CD4-positive, alpha-beta T cell (primary cell): ENCODE measurements at regions not wholly inside any gene's neighbourhood (a gene's known extent, or its start where the extent isn't known, plus 50 kb on each side); places are given as distances from the start of the nearest gene placed in this dataset.

Source experiments
- ATAC-seq: fragments of 200-7000 bp; cut with Tn5 transposase; one replicate; pipeline ENCODE4 v1.10.0; 2022; ENCODE audit warnings: mild to moderate bottlenecking; ENCODE audit not compliant: poor library complexity
- CTCF ChIA-PET: fragments of 350-600 bp; sonication (Branson Sonifier 250); formaldehyde crosslinking; loops from one replicate; lab custom pipeline; 2021; ENCODE audit warnings: antibody characterized with exemption, inconsistent platforms; lab: Charles Lee
- POLR2A ChIA-PET: fragments of 350-600 bp; sonication (Branson Sonifier 250); formaldehyde crosslinking; loops from one replicate; lab custom pipeline; 2021; ENCODE audit warnings: antibody characterized with exemption, inconsistent platforms; lab: Charles Lee
- DNase-seq, 14 experiments: peaks; one replicate each; pipeline ENCODE4 v3.0.0-alpha.2; 2013 to 2020; ENCODE audit warnings: mixed read lengths in 2 of 14
- H3K27ac ChIP-seq, 2 donors: one replicate each; pipeline versions ENCODE4 v1.5.1 to v1.7.0; 2013; ENCODE audit warnings: low read length in 2 of 2, low read depth in 1 of 2, mild to moderate bottlenecking in 1 of 2
- H3K27me3 ChIP-seq, 2 experiments: 1 replicate in 1 of 2; 2 replicates in 1 of 2; pipeline versions ENCODE4 v1.6.1 to v1.7.0; 2013; ENCODE audit warnings: low read length in 2 of 2, control low read depth in 1 of 2, mild to moderate bottlenecking in 1 of 2, moderate library complexity in 1 of 2; ENCODE audit not compliant: insufficient read depth in 2 of 2, control insufficient read depth in 1 of 2
- H3K36me3 ChIP-seq: one replicate; pipeline ENCODE4 v1.6.1; 2013; ENCODE audit warnings: low read length, control low read depth; ENCODE audit not compliant: insufficient read depth
- H3K4me1 ChIP-seq: one replicate; pipeline ENCODE4 v1.6.1; 2013; ENCODE audit warnings: low read length, control low read depth; ENCODE audit not compliant: insufficient read depth
- H3K4me3 ChIP-seq: one replicate; pipeline ENCODE4 v1.5.1; 2013; ENCODE audit warnings: mild to moderate bottlenecking, low read length, moderate library complexity
- H3K9me3 ChIP-seq, 2 experiments: 1 replicate in 1 of 2; 2 replicates in 1 of 2; pipeline versions ENCODE4 v1.6.1 to v1.7.0; 2013; ENCODE audit warnings: low read length in 2 of 2, mild to moderate bottlenecking in 2 of 2, control low read depth in 1 of 2, moderate library complexity in 1 of 2; ENCODE audit not compliant: control insufficient read depth in 1 of 2, insufficient read depth in 1 of 2
- H3K27ac Mint-ChIP-seq: one replicate; pipeline ENCODE4 v1.8.0; 2020; ENCODE audit warnings: mixed read lengths
- H3K27me3 Mint-ChIP-seq: one replicate; pipeline ENCODE4 v1.8.0; 2021; ENCODE audit warnings: mixed read lengths
- H3K36me3 Mint-ChIP-seq: one replicate; pipeline ENCODE4 v1.8.0; 2021; ENCODE audit warnings: low read depth, mixed read lengths
- H3K4me1 Mint-ChIP-seq: one replicate; pipeline ENCODE4 v1.8.0; 2021; ENCODE audit warnings: low read depth, mixed read lengths
- H3K4me3 Mint-ChIP-seq: one replicate; pipeline ENCODE4 v1.8.0; 2020; ENCODE audit warnings: mild to moderate bottlenecking, mixed read lengths
- H3K9me3 Mint-ChIP-seq: one replicate; pipeline ENCODE4 v1.8.0; 2020; ENCODE audit warnings: mixed read lengths
- CTCF ChIP-seq: fragments of 200-600 bp; IDR thresholded peaks from one replicate; pipeline ENCODE4 v1.8.0; 2022; ENCODE audit warnings: antibody characterized with exemption, mild to moderate bottlenecking
- intact Hi-C, 2 experiments: fragments of 100-400 bp; cut with DNase I in 1 of 2; cut with micrococcal nuclease in 1 of 2; formaldehyde crosslinking; loops; one replicate each; pipeline versions ENCODE4 v1.15.1 to v1.9.0; 2023 to 2025; cut with DNase I, micrococcal nuclease

GRCh38 chr4:127250577-127250976 lies 382.2 kb upstream of the INTU start:
- no peak overlapping the region for H3K4me3 ChIP-seq
- Mint-ChIP-seq H3K27me3 (no peaks in the 10 kb centered on the region), H3K9me3 (peaks cover 4% of the 10 kb centered on the region), H3K4me1 (no peaks in the 10 kb centered on the region), H3K4me3 (no peak overlapping the region), H3K36me3 (no peaks in the 10 kb centered on the region), H3K27ac (no peak overlapping the region)
- intact Hi-C loops = no loop called here
- DNase-seq (no peak), ATAC-seq (no peak)
- H3K4me1 ChIP-seq = no peaks in the 10 kb centered on the region
- no peak overlapping the region for H3K27ac ChIP-seq
- no peak for TF ChIP-seq CTCF
- no peaks in the 10 kb centered on the region for H3K27me3 ChIP-seq
- peaks cover 0 to 5% of the 10 kb centered on the region in 2 experiments for H3K9me3 ChIP-seq
- ChIA-PET CTCF (no interaction called here), POLR2A (no interaction called here)
- no peaks in the 10 kb centered on the region for H3K36me3 ChIP-seq

- intact Hi-C loops = no loop called here
- H3K36me3 ChIP-seq = no peaks in the 10 kb centered on the region
- no peak for TF ChIP-seq CTCF
- DNase-seq (no peak), ATAC-seq (no peak)
- Mint-ChIP-seq H3K4me1 (no peaks in the 10 kb centered on the region), H3K9me3 (no peaks in the 10 kb centered on the region), H3K27me3 (no peaks in the 10 kb centered on the region), H3K27ac (no peak overlapping the region), H3K4me3 (no peak overlapping the region), H3K36me3 (no peaks in the 10 kb centered on the region)
- H3K27ac ChIP-seq = no peak overlapping the region
- POLR2A ChIA-PET = no interaction called here
- no peaks in the 10 kb centered on the region for H3K4me1 ChIP-seq
- H3K27me3 ChIP-seq = no peaks in the 10 kb centered on the region
- CTCF ChIA-PET = no interaction called here
- H3K4me3 ChIP-seq = no peak overlapping the region
- H3K9me3 ChIP-seq = peaks cover 0 to 5% of the 10 kb centered on the region in 2 experiments
Observed at GRCh38 chr4:127251423-127251822, 381.3 kb upstream of the INTU start.

GRCh38 chr4:127256500-127256899 lies 376.3 kb upstream of the INTU start:
- H3K9me3 Mint-ChIP-seq = peaks cover 8% of the 10 kb centered on the region
- no peaks in the 10 kb centered on the region for H3K27me3 Mint-ChIP-seq
- no peak for TF ChIP-seq CTCF
- Histone ChIP-seq H3K4me3 (no peak overlapping the region), H3K4me1 (no peaks in the 10 kb centered on the region), H3K27ac (no peak overlapping the region), H3K36me3 (no peaks in the 10 kb centered on the region), H3K27me3 (no peaks in the 10 kb centered on the region), H3K9me3 (peaks cover 0 to 5% of the 10 kb centered on the region in 2 experiments)
- POLR2A ChIA-PET = no interaction called here
- no peaks in the 10 kb centered on the region for H3K4me1 Mint-ChIP-seq
- DNase-seq = no peak
- ATAC-seq = no peak
- intact Hi-C loops = no loop called here
- CTCF ChIA-PET = no interaction called here
- no peaks in the 10 kb centered on the region for H3K36me3 Mint-ChIP-seq
- no peak overlapping the region for H3K27ac Mint-ChIP-seq
- H3K4me3 Mint-ChIP-seq = no peak overlapping the region
